ENCODE measurements at regions not wholly inside any gene's neighbourhood (a gene's known extent, or its start where the extent isn't known, plus 50 kb on each side); places are given as distances from the start of the nearest gene placed in this dataset.

GRCh38 chr21:41589620-41590175 is 81.7 kb upstream of the TMPRSS2 start:
- Histone ChIP-seq H3K36me3 (replicated peaks in 1 of 2; ENCODE audit: insufficient read depth in 1 of 2, low read depth in 2 of 2) (no peaks in the 10 kb centered on the region), H3K4me3 (no peak overlapping the region), H3K9me3 (no peaks in the 10 kb centered on the region), H3K27ac (no peak overlapping the region), H3K27me3 (no peaks in the 10 kb centered on the region), H3K4me1 (peaks cover 22% of the 10 kb centered on the region)
- DNase-seq: no peak
- intact Hi-C loops (cut with DNase I): no loop called here
- whole genome bisulfite sequencing, 2 donors: 92 to 99% methylated on average over 8 to 10 of the region's 10 CpGs
- no peak for TF ChIP-seq POLR2A (IDR thresholded peaks at IDR 0.05)
- TF ChIP-seq, protein P1, sequence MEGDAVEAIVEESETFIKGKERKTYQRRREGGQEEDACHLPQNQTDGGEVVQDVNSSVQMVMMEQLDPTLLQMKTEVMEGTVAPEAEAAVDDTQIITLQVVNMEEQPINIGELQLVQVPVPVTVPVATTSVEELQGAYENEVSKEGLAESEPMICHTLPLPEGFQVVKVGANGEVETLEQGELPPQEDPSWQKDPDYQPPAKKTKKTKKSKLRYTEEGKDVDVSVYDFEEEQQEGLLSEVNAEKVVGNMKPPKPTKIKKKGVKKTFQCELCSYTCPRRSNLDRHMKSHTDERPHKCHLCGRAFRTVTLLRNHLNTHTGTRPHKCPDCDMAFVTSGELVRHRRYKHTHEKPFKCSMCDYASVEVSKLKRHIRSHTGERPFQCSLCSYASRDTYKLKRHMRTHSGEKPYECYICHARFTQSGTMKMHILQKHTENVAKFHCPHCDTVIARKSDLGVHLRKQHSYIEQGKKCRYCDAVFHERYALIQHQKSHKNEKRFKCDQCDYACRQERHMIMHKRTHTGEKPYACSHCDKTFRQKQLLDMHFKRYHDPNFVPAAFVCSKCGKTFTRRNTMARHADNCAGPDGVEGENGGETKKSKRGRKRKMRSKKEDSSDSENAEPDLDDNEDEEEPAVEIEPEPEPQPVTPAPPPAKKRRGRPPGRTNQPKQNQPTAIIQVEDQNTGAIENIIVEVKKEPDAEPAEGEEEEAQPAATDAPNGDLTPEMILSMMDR (IDR thresholded peaks at IDR 0.05): no peak
- ATAC-seq: no peak

- Histone ChIP-seq H3K9me3 (no peaks in the 10 kb centered on the region), H3K4me3 (no peak overlapping the region), H3K36me3 (replicated peaks in 1 of 2; ENCODE audit: insufficient read depth in 1 of 2, low read depth in 2 of 2) (no peaks in the 10 kb centered on the region), H3K4me1 (peaks cover 17% of the 10 kb centered on the region), H3K27me3 (no peaks in the 10 kb centered on the region), H3K27ac (no peak overlapping the region)
- intact Hi-C loops (cut with DNase I): no loop called here
- ATAC-seq (no peak), DNase-seq (no peak)
- TF ChIP-seq POLR2A (IDR thresholded peaks at IDR 0.05): no peak
- TF ChIP-seq, protein P1 (IDR thresholded peaks at IDR 0.05): no peak
- 100% methylated on average over 1 to 2 of the region's 2 CpGs for WGBS, 2 donors
Observed at GRCh38 chr21:41589131-41589530, 81.2 kb upstream of the TMPRSS2 start.

DNA sequence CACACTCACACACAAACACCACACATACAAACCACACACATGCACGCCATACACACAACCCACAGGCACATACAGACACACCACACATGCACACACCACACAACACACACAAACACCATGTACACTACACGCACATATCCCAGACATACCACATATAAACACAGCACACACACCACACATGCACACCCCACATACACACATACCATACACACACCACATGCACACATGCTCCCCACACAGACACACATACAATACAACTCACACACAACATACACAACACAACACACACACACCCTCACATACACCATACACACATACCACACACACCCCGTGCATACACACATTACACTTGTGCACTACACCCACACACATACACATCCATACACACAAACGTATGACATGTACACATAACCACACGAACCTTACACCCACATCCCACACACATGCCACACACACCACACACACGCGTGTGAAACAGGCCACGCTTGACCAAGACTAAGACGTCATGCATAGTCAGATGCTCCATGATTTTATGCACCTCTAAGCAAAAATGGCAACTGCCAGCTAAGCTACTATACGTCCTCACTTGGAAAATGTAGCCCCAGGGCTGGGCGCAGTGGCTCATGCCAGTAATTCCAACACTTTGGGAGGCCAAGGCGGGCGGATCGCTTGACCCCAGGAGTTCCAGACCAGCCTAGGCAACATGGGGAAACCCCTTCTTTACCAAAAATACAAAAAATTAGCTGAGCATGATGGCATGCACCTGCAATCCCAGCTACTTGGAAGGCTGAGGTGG is 77.4 kb upstream of the TMPRSS2 start:
- WGBS, 2 donors: 89 to 91% methylated on average over 14 of the region's 14 CpGs
- ATAC-seq: no peak

DNA sequence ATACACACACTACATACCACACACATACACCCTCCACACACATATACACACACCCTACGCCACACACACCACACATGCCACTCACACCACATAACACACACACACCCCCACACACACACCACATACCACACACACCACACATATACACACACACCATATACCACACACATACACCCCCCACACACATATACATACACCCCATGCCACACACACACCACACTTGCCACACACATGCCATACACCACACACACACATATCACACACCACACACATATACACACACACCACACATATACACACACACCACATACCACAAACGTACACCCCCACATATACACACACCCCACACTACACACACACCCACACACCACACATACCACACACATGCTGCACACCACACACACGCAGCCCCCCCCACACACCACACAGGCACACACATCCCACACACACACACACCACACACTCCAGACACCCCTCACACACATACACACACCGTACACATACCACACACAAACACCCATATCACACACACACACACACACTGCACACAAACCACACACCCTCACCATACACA is 76.7 kb upstream of the TMPRSS2 start:
- H3K27me3 ChIP-seq: no peaks in the 10 kb centered on the region
- no peaks in the 10 kb centered on the region for H3K9me3 ChIP-seq
- no peak for DNase-seq
- H3K27ac ChIP-seq: no peak overlapping the region
- H3K4me1 ChIP-seq: peaks cover 23% of the 10 kb centered on the region
- no peaks in the 10 kb centered on the region for H3K36me3 ChIP-seq (replicated peaks in 1 of 2; ENCODE audit: insufficient read depth in 1 of 2, low read depth in 2 of 2)
- no peak overlapping the region for H3K4me3 ChIP-seq
- no peak for ATAC-seq
- 82 to 90% methylated on average over 4 of the region's 4 CpGs for WGBS, 2 donors
- intact Hi-C loops (cut with DNase I): no loop called here
- TF ChIP-seq POLR2A (IDR thresholded peaks at IDR 0.05): no peak
- TF ChIP-seq, protein P1 (IDR thresholded peaks at IDR 0.05): no peak

More for the DNA sequence above, 77.4 kb upstream of the TMPRSS2 start:
- TF ChIP-seq, protein P1 (IDR thresholded peaks at IDR 0.05): peak in 1 of 7 experiments; percentile 4
- TF ChIP-seq POLR2A (IDR thresholded peaks at IDR 0.05): no peak
- Histone ChIP-seq H3K4me1 (peaks cover 23% of the 10 kb centered on the region), H3K36me3 (replicated peaks in 1 of 2; ENCODE audit: insufficient read depth in 1 of 2, low read depth in 2 of 2) (no peaks in the 10 kb centered on the region), H3K27ac (no peak overlapping the region), H3K9me3 (no peaks in the 10 kb centered on the region), H3K27me3 (no peaks in the 10 kb centered on the region), H3K4me3 (no peak overlapping the region)
- intact Hi-C loops (cut with DNase I): no loop called here
- no peak for DNase-seq
